Rectal smooth muscle tissue (tissue), 1 donor: ENCODE measurements at regions not wholly inside any gene's neighbourhood (a gene's known extent, or its start where the extent isn't known, plus 50 kb on each side); places are given as distances from the start of the nearest gene placed in this dataset.

Experiments used
- H3K27ac ChIP-seq: one replicate; pipeline ENCODE4 v1.7.0; 2013; ENCODE audit warnings: low read depth, low read length, inconsistent platforms
- H3K27me3 ChIP-seq: one replicate; pipeline ENCODE4 v1.7.0; 2013; ENCODE audit warnings: low read length; ENCODE audit not compliant: control insufficient read depth, insufficient read depth
- H3K36me3 ChIP-seq: one replicate; pipeline ENCODE4 v1.7.0; 2013; ENCODE audit warnings: low read length; ENCODE audit not compliant: control insufficient read depth, insufficient read depth
- H3K4me1 ChIP-seq: one replicate; pipeline ENCODE4 v1.7.0; 2013; ENCODE audit warnings: low read length; ENCODE audit not compliant: control insufficient read depth, insufficient read depth
- H3K4me3 ChIP-seq: one replicate; pipeline ENCODE4 v1.7.0; 2013; ENCODE audit warnings: low read length
- H3K9ac ChIP-seq: one replicate; pipeline ENCODE4 v1.7.0; 2013; ENCODE audit warnings: low read length

DNA sequence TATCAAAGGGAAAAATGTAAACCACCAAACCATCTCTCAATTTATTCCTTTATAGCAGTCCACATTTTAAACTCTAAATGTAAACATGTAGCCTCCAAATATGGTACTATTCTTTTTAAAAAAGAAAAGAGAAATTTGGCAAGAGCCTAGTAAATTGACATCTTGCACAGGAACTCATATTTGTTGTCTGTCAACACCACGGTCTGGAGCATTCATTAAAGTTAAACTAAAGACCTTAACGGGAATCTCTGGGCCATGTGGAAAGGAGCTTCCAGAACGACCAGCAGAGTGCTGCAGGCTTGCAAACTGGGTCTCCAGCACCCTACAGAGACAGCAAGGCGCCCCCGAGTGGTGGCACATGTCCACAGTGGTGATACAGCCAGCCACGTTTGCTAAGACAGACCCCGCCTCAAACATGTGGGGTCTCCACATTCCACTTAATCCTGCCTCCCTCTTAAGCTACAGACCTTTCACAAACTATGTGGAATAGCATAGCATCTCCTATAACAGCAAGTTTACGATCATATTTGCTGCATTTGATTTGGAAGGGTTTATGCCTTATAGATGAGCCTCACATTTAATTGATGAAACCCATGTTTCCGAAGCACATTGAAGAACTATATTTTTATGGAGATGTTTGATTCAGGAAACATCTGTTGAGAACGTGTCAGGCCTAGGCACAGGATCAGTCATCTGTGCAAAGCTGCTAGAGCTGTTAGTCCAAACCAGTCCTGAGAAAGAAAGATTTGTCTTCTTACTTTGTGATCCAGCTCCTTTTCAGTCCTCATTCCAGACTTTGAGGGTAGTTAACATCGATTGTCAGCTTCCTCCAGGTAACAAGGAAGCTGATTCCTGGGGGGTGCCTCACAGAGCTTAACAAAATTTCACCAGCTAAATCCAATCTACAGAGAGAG, 96.4 kb upstream of the BACE2 start:
- no peaks in the 10 kb centered on the region for H3K36me3 ChIP-seq
- no peak overlapping the region for H3K27ac ChIP-seq
- H3K4me3 ChIP-seq, result no peak overlapping the region
- no peak overlapping the region for H3K9ac ChIP-seq
- H3K4me1 ChIP-seq, result no peaks in the 10 kb centered on the region
- H3K27me3 ChIP-seq, result no peaks in the 10 kb centered on the region

DNA sequence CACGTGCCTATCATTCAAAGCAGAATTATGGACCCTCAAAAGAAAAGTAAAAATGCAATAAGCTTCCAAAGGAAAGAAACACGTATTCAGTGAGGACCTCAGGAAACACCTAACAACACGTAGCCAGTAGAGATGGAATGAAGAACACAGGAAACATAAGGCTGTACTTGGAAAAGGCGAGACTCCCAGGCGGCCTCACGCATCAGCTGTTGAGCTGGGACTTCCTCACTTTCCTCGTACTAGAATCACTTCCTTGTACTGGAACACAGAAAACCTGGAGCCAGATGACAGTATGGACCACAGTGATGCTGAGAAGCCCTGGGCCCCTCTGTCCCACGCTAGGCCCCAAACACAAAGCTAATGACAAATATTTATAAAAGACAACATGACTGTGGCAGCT, 94.4 kb upstream of the BACE2 start:
- Histone ChIP-seq H3K27me3 (no peaks in the 10 kb centered on the region), H3K36me3 (no peaks in the 10 kb centered on the region), H3K9ac (no peak overlapping the region), H3K4me3 (no peak overlapping the region), H3K4me1 (no peaks in the 10 kb centered on the region), H3K27ac (no peak overlapping the region)

DNA sequence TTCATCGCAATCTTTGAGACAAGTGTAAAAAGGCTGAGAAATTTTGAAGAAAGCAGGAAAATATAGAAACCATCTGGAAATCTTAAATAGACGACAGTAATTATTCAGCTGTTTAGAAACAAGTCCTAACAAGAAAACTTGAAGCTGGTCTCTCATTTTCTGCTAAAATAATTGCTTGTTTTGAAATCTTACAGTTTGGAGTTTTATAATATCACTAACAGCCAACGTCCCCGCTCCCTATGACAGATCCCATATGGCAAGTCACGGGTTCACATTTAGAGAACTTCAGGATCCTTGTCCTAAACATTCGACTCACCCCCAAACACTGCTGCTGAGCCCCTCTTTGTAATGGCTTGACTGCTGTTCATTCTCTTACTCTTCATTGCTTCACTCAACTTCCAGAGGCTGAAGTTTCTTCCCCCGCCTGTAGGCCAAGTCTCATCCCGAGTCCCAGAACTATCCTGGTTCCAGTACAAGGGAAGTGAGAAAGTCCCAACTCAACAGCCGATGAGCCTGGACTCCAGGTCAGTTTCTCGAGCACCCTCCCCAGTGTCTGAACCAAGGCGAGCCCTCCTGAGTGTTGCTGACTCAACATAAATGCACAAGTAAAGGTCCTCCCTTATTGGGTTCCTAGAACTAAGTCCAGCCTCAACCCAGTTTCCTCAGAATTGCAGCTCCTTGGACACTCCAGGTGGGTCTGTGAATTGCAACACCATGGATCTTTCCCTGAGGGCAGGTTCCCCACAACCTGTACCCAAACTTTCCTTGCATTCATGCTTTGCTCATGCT, 93.4 kb upstream of the BACE2 start:
- Histone ChIP-seq H3K27ac (no peak overlapping the region), H3K27me3 (no peaks in the 10 kb centered on the region), H3K36me3 (no peaks in the 10 kb centered on the region), H3K9ac (no peak overlapping the region), H3K4me3 (no peak overlapping the region), H3K4me1 (no peaks in the 10 kb centered on the region)

DNA sequence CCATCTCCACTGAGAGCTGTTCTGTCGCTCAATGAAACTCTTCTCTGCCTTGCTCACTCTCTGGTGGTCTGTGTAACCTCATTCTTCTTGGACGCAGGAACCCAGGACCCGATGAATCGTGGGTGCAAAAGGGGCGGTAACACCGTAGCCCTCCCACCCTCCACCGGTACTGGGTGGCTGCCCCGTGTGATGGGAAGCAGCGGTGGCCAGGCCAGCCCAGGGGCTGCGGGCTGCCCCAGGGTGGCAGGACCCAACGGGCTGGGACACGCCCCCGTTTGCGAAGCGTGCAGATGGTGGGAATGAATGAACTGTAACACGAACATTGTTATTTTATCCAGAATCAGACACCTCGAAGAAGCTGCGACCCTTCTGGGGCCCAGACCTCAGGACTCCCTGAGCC, 92.3 kb upstream of the BACE2 start:
- H3K27ac ChIP-seq, result no peak overlapping the region
- H3K36me3 ChIP-seq, result no peaks in the 10 kb centered on the region
- H3K27me3 ChIP-seq, result no peaks in the 10 kb centered on the region
- no peaks in the 10 kb centered on the region for H3K4me1 ChIP-seq
- H3K4me3 ChIP-seq, result no peak overlapping the region
- no peak overlapping the region for H3K9ac ChIP-seq

DNA sequence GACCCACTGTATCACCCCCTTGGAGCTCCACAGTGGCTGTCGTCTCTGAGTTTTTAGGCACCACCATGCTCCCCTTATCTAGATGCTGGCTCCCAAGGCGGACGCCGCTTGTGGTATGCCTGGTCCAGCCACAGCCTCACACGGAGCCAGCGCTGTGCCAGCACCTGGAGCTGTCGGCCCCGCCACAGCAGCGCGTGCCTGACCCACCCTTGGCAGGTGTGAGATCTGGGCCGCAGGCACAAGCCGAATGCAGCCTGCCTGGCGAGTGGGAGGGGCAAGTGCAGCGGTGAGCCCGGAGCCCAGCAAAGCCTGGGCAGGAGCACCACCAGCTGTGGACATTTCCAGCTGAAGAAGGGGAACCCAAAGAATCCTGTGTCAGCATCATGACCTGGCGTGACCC, 91.9 kb upstream of the BACE2 start:
- no peak overlapping the region for H3K4me3 ChIP-seq
- no peaks in the 10 kb centered on the region for H3K27me3 ChIP-seq
- no peaks in the 10 kb centered on the region for H3K36me3 ChIP-seq
- H3K9ac ChIP-seq, result no peak overlapping the region
- no peaks in the 10 kb centered on the region for H3K4me1 ChIP-seq
- H3K27ac ChIP-seq, result no peak overlapping the region

DNA sequence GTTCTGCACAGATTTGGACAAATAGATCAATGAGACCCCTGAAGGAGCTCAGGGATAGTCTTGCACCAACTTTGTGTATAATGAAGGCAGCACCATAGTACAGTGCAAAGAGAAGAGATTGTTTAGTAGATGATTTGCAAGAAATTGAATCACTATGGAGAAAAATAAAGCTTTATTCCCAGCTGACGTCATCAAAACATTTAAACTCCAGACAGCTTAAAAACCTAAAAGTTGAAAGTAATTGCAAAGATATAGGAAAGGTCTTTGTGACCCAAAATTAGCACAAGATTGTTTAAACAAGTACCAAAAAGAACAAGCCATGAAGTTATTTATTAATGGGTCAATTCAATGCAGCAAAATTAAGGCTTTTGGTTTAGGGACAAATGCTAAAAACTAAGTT, 88.8 kb upstream of the BACE2 start:
- H3K27ac ChIP-seq, result no peak overlapping the region
- no peaks in the 10 kb centered on the region for H3K27me3 ChIP-seq
- H3K9ac ChIP-seq, result no peak overlapping the region
- H3K4me3 ChIP-seq, result no peak overlapping the region
- no peaks in the 10 kb centered on the region for H3K36me3 ChIP-seq
- no peaks in the 10 kb centered on the region for H3K4me1 ChIP-seq

DNA sequence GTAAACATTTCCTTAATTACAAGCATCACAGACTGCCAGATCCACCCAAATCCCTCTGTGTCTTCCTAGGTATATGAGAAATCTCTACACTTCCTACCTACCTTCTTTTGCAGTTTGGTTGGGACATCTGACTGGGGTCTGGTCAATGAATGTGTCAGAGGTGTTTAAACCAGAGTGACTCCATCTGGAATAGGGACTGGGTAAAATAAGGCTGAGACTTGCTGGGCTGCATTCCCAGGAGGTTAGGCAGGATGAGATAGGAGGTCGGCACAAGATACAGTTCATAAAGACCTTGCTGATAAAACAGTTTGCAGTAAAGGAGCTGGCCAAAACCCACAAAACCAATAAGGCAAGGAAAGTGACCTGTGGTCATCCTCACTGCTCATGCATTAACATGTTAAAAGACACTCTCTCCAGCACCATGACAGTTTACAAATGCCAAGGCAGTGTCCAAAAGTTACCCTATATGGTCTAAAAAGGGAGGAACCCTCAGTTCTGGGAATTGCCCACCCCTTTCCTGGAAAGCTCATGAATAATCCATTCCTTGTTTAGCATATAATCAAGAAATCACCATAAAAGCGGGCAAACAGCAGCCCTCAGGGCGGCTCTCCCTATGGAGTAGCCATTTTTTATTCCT, 87.4 kb upstream of the BACE2 start:
- Histone ChIP-seq H3K27ac (no peak overlapping the region), H3K4me3 (no peak overlapping the region), H3K36me3 (no peaks in the 10 kb centered on the region), H3K9ac (no peak overlapping the region), H3K27me3 (no peaks in the 10 kb centered on the region), H3K4me1 (no peaks in the 10 kb centered on the region)

DNA sequence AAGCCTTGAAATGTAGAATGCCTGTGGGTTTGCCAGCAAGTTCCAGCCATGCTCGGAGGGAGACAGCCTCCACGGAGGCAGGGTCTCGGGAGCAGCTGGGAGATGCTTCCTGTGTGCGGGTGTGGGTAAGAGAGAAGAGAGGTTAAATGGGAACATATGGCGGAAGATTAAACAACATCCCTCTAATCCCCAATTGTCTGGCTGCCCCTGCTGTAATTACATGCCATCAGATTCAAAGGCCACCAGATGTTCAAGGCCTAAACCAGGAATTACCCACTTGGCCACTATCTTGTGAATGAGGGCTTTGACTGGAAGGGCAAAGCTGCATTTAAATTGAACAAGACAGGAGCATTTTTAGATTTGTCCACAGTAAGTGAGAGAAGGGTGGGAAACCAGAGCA, 81.4 kb upstream of the BACE2 start:
- Histone ChIP-seq H3K4me1 (no peaks in the 10 kb centered on the region), H3K9ac (no peak overlapping the region), H3K4me3 (no peak overlapping the region), H3K27ac (no peak overlapping the region), H3K36me3 (no peaks in the 10 kb centered on the region), H3K27me3 (no peaks in the 10 kb centered on the region)

DNA sequence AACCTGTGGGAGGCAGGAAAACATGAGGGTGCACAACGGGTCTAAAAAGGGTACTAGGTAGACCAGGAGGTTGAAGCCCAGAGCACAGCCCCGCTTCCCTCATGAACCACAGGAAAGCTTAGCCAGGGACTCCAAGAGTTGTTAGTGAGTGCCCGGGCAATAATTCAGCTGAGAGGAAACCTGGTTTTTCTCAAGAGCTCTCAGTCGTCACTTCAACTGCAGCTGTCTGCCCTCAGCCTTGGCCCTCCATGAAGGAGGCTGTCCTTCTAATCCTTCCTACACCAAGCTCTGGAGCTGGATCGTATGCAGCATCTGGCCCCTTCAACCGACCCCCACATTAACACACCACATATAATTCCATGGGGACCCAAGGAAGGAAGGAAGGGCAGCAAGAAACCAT, 77.0 kb upstream of the BACE2 start:
- Histone ChIP-seq H3K27me3 (no peaks in the 10 kb centered on the region), H3K4me1 (no peaks in the 10 kb centered on the region), H3K9ac (no peak overlapping the region), H3K27ac (no peak overlapping the region), H3K36me3 (no peaks in the 10 kb centered on the region), H3K4me3 (no peak overlapping the region)

DNA sequence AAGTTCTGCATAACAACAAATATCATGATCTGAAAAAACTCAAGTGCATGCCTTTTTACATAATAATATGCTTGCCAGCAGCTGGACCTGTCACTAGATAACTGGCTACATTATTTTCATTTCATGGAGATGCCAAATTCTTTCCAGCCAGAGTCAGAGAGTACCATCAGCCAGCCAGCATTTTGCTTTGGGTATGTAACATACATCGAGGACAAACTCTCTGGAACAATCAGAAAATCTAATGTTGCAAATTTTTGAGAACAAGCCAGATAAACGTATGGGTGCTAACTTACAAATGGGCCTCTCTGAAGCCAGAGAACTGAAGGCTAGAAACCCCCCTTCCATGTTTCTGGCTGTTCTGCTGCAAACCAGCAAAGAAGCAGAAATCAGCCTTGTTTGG, 76.3 kb upstream of the BACE2 start:
- no peak overlapping the region for H3K27ac ChIP-seq
- H3K4me1 ChIP-seq, result no peaks in the 10 kb centered on the region
- no peaks in the 10 kb centered on the region for H3K36me3 ChIP-seq
- no peak overlapping the region for H3K9ac ChIP-seq
- no peaks in the 10 kb centered on the region for H3K27me3 ChIP-seq
- H3K4me3 ChIP-seq, result no peak overlapping the region

DNA sequence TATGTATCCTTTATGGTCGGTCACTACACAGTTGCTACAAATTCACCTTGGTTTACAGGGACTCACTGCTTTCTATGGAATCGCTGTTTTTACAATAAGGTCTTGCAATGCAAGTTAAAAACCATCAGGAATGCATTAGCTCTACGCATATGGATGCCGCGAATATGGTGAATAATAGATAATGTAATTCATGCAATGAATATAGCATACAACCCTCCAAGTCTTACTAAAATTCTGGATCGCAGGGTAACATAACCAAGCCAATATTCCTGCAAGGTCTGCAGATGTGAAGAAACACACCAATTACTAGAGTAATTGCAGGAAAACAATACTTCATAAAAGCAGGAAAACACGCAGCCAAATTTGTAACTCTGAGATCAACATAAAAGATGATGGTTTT, 75.6 kb upstream of the BACE2 start:
- H3K27me3 ChIP-seq, result no peaks in the 10 kb centered on the region
- H3K36me3 ChIP-seq, result no peaks in the 10 kb centered on the region
- H3K9ac ChIP-seq, result no peak overlapping the region
- H3K27ac ChIP-seq, result no peak overlapping the region
- no peaks in the 10 kb centered on the region for H3K4me1 ChIP-seq
- no peak overlapping the region for H3K4me3 ChIP-seq

DNA sequence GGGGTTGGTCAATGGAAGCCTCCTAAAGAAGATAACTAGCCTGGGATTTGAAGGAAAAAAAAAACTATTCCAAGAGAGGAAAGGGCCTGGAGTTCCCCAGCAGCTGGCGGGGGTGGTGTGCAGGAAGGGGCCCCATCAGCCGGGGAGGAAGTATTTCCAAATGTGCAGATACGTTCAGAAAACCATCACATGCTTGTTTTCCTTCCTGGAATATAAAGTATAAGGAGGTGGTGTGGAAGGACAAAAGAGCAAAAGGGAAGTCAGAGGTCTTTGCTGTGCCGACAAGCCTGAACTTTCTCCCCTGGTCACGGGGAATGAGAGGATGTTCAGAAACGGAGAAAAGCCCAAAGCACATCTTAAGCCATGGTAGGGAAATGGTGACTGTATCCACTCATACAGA, 72.0 kb upstream of the BACE2 start:
- H3K27ac ChIP-seq, result no peak overlapping the region
- H3K4me3 ChIP-seq, result no peak overlapping the region
- no peaks in the 10 kb centered on the region for H3K4me1 ChIP-seq
- no peak overlapping the region for H3K9ac ChIP-seq
- no peaks in the 10 kb centered on the region for H3K27me3 ChIP-seq
- H3K36me3 ChIP-seq, result no peaks in the 10 kb centered on the region
